ENCODE measurements at regions not wholly inside any gene's neighbourhood (a gene's known extent, or its start where the extent isn't known, plus 50 kb on each side); places are given as distances from the start of the nearest gene placed in this dataset.

GRCh38 chrX:42524379-42524778 lies 253.6 kb downstream of the PPP1R2C start:
- TF ChIP-seq POLR2AphosphoS5 (IDR thresholded peaks at IDR 0.05) (no peak), CTCF (IDR thresholded peaks at IDR 0.05) (no peak)

Measured in sigmoid colon (tissue), 4 donors.